ENCODE measurements at regions not wholly inside any gene's neighbourhood (a gene's known extent, or its start where the extent isn't known, plus 50 kb on each side); places are given as distances from the start of the nearest gene placed in this dataset.

GRCh38 chr1:57627612-57628011 is 203.8 kb upstream of the DAB1 start:
- Mint-ChIP-seq H3K9me3 (peaks cover 0 to 1% (median 0%) of the 10 kb centered on the region in 3 donors), H3K27ac (no peak overlapping the region), H3K36me3 (no peaks in the 10 kb centered on the region), H3K27me3 (peaks cover 3% of the 10 kb centered on the region), H3K4me3 (no peak overlapping the region), H3K4me1 (peaks cover 0 to 3% (median 0%) of the 10 kb centered on the region in 3 donors)

GRCh38 chr1:57623791-57624538 is 200.1 kb upstream of the DAB1 start:
- H3K4me1 Mint-ChIP-seq, result no peaks in the 10 kb centered on the region
- no peaks in the 10 kb centered on the region for H3K27me3 Mint-ChIP-seq
- no peaks in the 10 kb centered on the region for H3K9me3 Mint-ChIP-seq
- no peak overlapping the region for H3K4me3 Mint-ChIP-seq
- no peak overlapping the region for H3K27ac Mint-ChIP-seq
- no peaks in the 10 kb centered on the region for H3K36me3 Mint-ChIP-seq

- no peaks in the 10 kb centered on the region for H3K36me3 Mint-ChIP-seq
- H3K27me3 Mint-ChIP-seq, result peaks cover 2% of the 10 kb centered on the region
- H3K9me3 Mint-ChIP-seq, result no peaks in the 10 kb centered on the region
- no peak overlapping the region for H3K27ac Mint-ChIP-seq
- H3K4me3 Mint-ChIP-seq, result no peak overlapping the region
- H3K4me1 Mint-ChIP-seq, result no peaks in the 10 kb centered on the region
These were observed 199.4 kb upstream of the DAB1 start for GRCh38 chr1:57623039-57623790.

GRCh38 chr1:57621776-57622175 is 197.9 kb upstream of the DAB1 start:
- no peaks in the 10 kb centered on the region for H3K36me3 Mint-ChIP-seq
- no peaks in the 10 kb centered on the region for H3K4me1 Mint-ChIP-seq
- H3K9me3 Mint-ChIP-seq, result peaks cover 0 to 2% (median 0%) of the 10 kb centered on the region in 3 donors
- H3K4me3 Mint-ChIP-seq, result no peak overlapping the region
- H3K27me3 Mint-ChIP-seq, result peaks cover 9% of the 10 kb centered on the region
- H3K27ac Mint-ChIP-seq, result no peak overlapping the region

- Mint-ChIP-seq H3K4me1 (peaks cover 0 to 5% (median 0%) of the 10 kb centered on the region in 3 donors), H3K9me3 (peaks cover 0 to 2% (median 0%) of the 10 kb centered on the region in 3 donors), H3K36me3 (no peaks in the 10 kb centered on the region), H3K27me3 (peaks cover 9% of the 10 kb centered on the region), H3K27ac (no peak overlapping the region), H3K4me3 (no peak overlapping the region)
These were observed 196.7 kb upstream of the DAB1 start for GRCh38 chr1:57620605-57621004.

GRCh38 chr1:57616921-57617320 is 193.1 kb upstream of the DAB1 start:
- no peaks in the 10 kb centered on the region for H3K36me3 Mint-ChIP-seq
- H3K27me3 Mint-ChIP-seq, result peaks cover 9% of the 10 kb centered on the region
- no peak overlapping the region for H3K4me3 Mint-ChIP-seq
- peaks cover 0 to 5% (median 0%) of the 10 kb centered on the region in 3 donors for H3K4me1 Mint-ChIP-seq
- H3K27ac Mint-ChIP-seq, result no peak overlapping the region
- peaks cover 0 to 2% (median 0%) of the 10 kb centered on the region in 3 donors for H3K9me3 Mint-ChIP-seq

GRCh38 chr1:57615956-57616355 is 192.1 kb upstream of the DAB1 start:
- Mint-ChIP-seq H3K9me3 (peaks cover 0 to 2% (median 0%) of the 10 kb centered on the region in 3 donors), H3K4me3 (no peak overlapping the region), H3K36me3 (no peaks in the 10 kb centered on the region), H3K27me3 (peaks cover 9% of the 10 kb centered on the region), H3K4me1 (peaks cover 0 to 5% (median 0%) of the 10 kb centered on the region in 3 donors), H3K27ac (no peak overlapping the region)

GRCh38 chr1:57612833-57613232 is 189.0 kb upstream of the DAB1 start:
- Mint-ChIP-seq H3K36me3 (no peaks in the 10 kb centered on the region), H3K4me3 (no peak overlapping the region), H3K27me3 (peaks cover 6% of the 10 kb centered on the region), H3K4me1 (peaks cover 0 to 5% (median 0%) of the 10 kb centered on the region in 3 donors), H3K9me3 (peaks cover 0 to under 1% (median 0%) of the 10 kb centered on the region in 3 donors), H3K27ac (no peak overlapping the region)

- Mint-ChIP-seq H3K4me3 (no peak overlapping the region), H3K27me3 (no peaks in the 10 kb centered on the region), H3K27ac (no peak overlapping the region), H3K9me3 (no peaks in the 10 kb centered on the region), H3K4me1 (peaks cover 0 to 6% (median 0%) of the 10 kb centered on the region in 3 donors), H3K36me3 (no peaks in the 10 kb centered on the region)
These were observed 182.1 kb upstream of the DAB1 start for GRCh38 chr1:57605933-57606332.

- Mint-ChIP-seq H3K27ac (no peak overlapping the region), H3K36me3 (no peaks in the 10 kb centered on the region), H3K4me1 (peaks cover 0 to 6% (median 0%) of the 10 kb centered on the region in 3 donors), H3K27me3 (no peaks in the 10 kb centered on the region), H3K9me3 (no peaks in the 10 kb centered on the region), H3K4me3 (no peak overlapping the region)
These were observed 179.8 kb upstream of the DAB1 start for GRCh38 chr1:57603696-57604095.

GRCh38 chr1:57600424-57600823 is 176.6 kb upstream of the DAB1 start:
- Mint-ChIP-seq H3K27me3 (no peaks in the 10 kb centered on the region), H3K9me3 (no peaks in the 10 kb centered on the region), H3K4me3 (no peak overlapping the region), H3K27ac (no peak overlapping the region), H3K4me1 (peaks cover 0 to 6% (median 0%) of the 10 kb centered on the region in 3 donors), H3K36me3 (no peaks in the 10 kb centered on the region)

GRCh38 chr1:57599236-57599994 is 175.6 kb upstream of the DAB1 start:
- no peaks in the 10 kb centered on the region for H3K9me3 Mint-ChIP-seq
- no peaks in the 10 kb centered on the region for H3K27me3 Mint-ChIP-seq
- no peaks in the 10 kb centered on the region for H3K36me3 Mint-ChIP-seq
- peak overlapping the region in 1 of 3 donors; percentile 47 for H3K27ac Mint-ChIP-seq
- H3K4me1 Mint-ChIP-seq, result peaks cover 0 to 6% (median 0%) of the 10 kb centered on the region in 3 donors
- H3K4me3 Mint-ChIP-seq, result no peak overlapping the region

- H3K27me3 Mint-ChIP-seq, result no peaks in the 10 kb centered on the region
- H3K36me3 Mint-ChIP-seq, result no peaks in the 10 kb centered on the region
- no peak overlapping the region for H3K4me3 Mint-ChIP-seq
- H3K9me3 Mint-ChIP-seq, result no peaks in the 10 kb centered on the region
- no peaks in the 10 kb centered on the region for H3K4me1 Mint-ChIP-seq
- no peak overlapping the region for H3K27ac Mint-ChIP-seq
These were observed 173.2 kb upstream of the DAB1 start for GRCh38 chr1:57597036-57597435.

- Mint-ChIP-seq H3K36me3 (no peaks in the 10 kb centered on the region), H3K27me3 (no peaks in the 10 kb centered on the region), H3K4me3 (no peak overlapping the region), H3K4me1 (no peaks in the 10 kb centered on the region), H3K9me3 (no peaks in the 10 kb centered on the region), H3K27ac (no peak overlapping the region)
These were observed 170.1 kb upstream of the DAB1 start for GRCh38 chr1:57594002-57594401.

GRCh38 chr1:57591842-57592241 is 168.0 kb upstream of the DAB1 start:
- Mint-ChIP-seq H3K4me3 (no peak overlapping the region), H3K36me3 (no peaks in the 10 kb centered on the region), H3K4me1 (no peaks in the 10 kb centered on the region), H3K27ac (no peak overlapping the region), H3K9me3 (peaks cover 0 to 2% (median 0%) of the 10 kb centered on the region in 3 donors), H3K27me3 (peaks cover 2% of the 10 kb centered on the region)
